Hepatocyte (in vitro differentiated cells): ENCODE measurements at regions not wholly inside any gene's neighbourhood (a gene's known extent, or its start where the extent isn't known, plus 50 kb on each side); places are given as distances from the start of the nearest gene placed in this dataset.

ENCODE experiments used
- DNase-seq: peaks from one replicate; pipeline ENCODE4 v3.0.0-alpha.2; 2016; ENCODE audit warnings: low spot score
- H2AFZ ChIP-seq: fragments of 200-600 bp; sonication (generic); 2 replicates; pipeline ENCODE4 v1.6.0; 2016; ENCODE audit warnings: antibody characterized with exemption, mild to moderate bottlenecking
- H3K27ac ChIP-seq: fragments of 200-600 bp; sonication (generic); 2 replicates; pipeline ENCODE4 v1.5.1; 2016; ENCODE audit warnings: mild to moderate bottlenecking
- H3K27me3 ChIP-seq: fragments of 200-600 bp; sonication (generic); 2 replicates; pipeline ENCODE4 v1.6.1; 2016
- H3K36me3 ChIP-seq: fragments of 200-600 bp; sonication (generic); replicated peaks from 2 replicates; pipeline ENCODE4 v1.5.1; 2016; ENCODE audit warnings: low read depth; ENCODE audit not compliant: insufficient read depth
- H3K4me1 ChIP-seq: fragments of 200-600 bp; sonication (generic); 2 replicates; pipeline ENCODE4 v1.5.1; 2016; ENCODE audit warnings: mild to moderate bottlenecking, moderate library complexity; ENCODE audit not compliant: insufficient read depth
- H3K4me2 ChIP-seq: fragments of 200-600 bp; sonication (generic); 2 replicates; pipeline ENCODE4 v1.6.0; 2016
- H3K4me3 ChIP-seq: fragments of 200-600 bp; sonication (generic); 2 replicates; pipeline ENCODE4 v1.5.1; 2016; ENCODE audit warnings: mild to moderate bottlenecking
- H3K79me2 ChIP-seq: fragments of 200-600 bp; sonication (generic); 2 replicates; pipeline ENCODE4 v1.6.0; 2017; ENCODE audit warnings: mild to moderate bottlenecking
- H3K9me2 ChIP-seq: fragments of 200-600 bp; sonication (generic); replicated peaks from 2 replicates; pipeline ENCODE4 v1.6.0; 2017; ENCODE audit warnings: mild to moderate bottlenecking; ENCODE audit not compliant: insufficient read depth
- H3K9me3 ChIP-seq: fragments of 200-600 bp; sonication (generic); 2 replicates; pipeline ENCODE4 v1.5.1; 2016; ENCODE audit warnings: low read depth, mild to moderate bottlenecking
- H4K20me1 ChIP-seq: fragments of 200-600 bp; sonication (generic); 2 replicates; pipeline ENCODE4 v1.6.0; 2016; ENCODE audit warnings: mild to moderate bottlenecking; ENCODE audit not compliant: insufficient read depth, poor library complexity, severe bottlenecking
- EZH2 ChIP-seq: fragments of 200-600 bp; sonication (generic); IDR thresholded peaks from 2 replicates; pipeline ENCODE4 v1.6.1; 2016; ENCODE audit warnings: antibody characterized with exemption, mild to moderate bottlenecking, borderline replicate concordance
- EZH2phosphoT487 ChIP-seq: fragments of 200-600 bp; sonication (generic); IDR thresholded peaks from one replicate; pipeline ENCODE4 v1.6.1; 2018; ENCODE audit warnings: antibody characterized with exemption, mild to moderate bottlenecking, low read depth, moderate library complexity; ENCODE audit not compliant: unreplicated experiment, severe bottlenecking
- WGBS: methylation state at CpG from one replicate; pipeline ENCODE4 v1.1.6; 2016; ENCODE audit warnings: low lambda C conversion rate; ENCODE audit errors: missing lambda C conversion rate; 5-methylcytosine and 5-hydroxymethylcytosine counted together
- TF ChIP-seq, protein P1 (sequence below): fragments of 200-600 bp; sonication (generic); IDR thresholded peaks from 2 replicates; pipeline ENCODE4 v1.5.1; 2016; ENCODE audit warnings: antibody characterized with exemption, mild to moderate bottlenecking; ENCODE audit not compliant: poor library complexity

DNA sequence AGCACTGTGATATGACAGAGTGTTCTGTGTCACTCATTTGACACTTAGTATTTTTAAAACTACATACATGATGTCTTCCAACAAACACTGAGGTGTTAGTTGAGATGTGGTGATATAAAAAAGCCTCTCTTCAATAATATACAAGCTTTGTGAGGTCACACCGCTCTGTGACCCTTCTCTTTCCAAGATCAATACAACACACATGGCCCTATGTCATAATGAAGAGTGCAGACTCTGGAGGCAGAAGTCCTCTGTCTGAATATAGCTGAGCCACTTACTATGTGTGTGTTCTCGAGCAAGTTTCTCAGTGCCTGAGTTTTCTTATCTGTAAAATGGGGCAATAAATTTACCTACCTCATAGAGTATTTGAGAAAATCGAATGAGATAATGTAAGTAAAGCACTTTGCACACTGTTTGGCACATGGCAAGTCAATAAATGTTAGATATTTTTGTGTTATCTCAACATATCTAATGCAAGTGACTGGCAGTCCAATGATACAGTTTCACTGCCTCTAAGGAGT is 499.0 kb upstream of the MARCKS start:
- Histone ChIP-seq H3K79me2 (no peaks in the 10 kb centered on the region), H3K27me3 (no peaks in the 10 kb centered on the region), H3K4me1 (peaks cover 45% of the 10 kb centered on the region), H3K9me3 (no peaks in the 10 kb centered on the region), H3K27ac (no peak overlapping the region), H3K36me3 (no peaks in the 10 kb centered on the region), H3K4me2 (no peak overlapping the region), H3K4me3 (no peak overlapping the region), H3K9me2 (no peaks in the 10 kb centered on the region), H2AFZ (no peak overlapping the region), H4K20me1 (no peaks in the 10 kb centered on the region)
- DNase-seq = no peak
- 74% methylated on average over 3 of the region's 3 CpGs for WGBS
- no peak for TF ChIP-seq EZH2
- TF ChIP-seq EZH2phosphoT487 = no peak
- TF ChIP-seq, protein P1, sequence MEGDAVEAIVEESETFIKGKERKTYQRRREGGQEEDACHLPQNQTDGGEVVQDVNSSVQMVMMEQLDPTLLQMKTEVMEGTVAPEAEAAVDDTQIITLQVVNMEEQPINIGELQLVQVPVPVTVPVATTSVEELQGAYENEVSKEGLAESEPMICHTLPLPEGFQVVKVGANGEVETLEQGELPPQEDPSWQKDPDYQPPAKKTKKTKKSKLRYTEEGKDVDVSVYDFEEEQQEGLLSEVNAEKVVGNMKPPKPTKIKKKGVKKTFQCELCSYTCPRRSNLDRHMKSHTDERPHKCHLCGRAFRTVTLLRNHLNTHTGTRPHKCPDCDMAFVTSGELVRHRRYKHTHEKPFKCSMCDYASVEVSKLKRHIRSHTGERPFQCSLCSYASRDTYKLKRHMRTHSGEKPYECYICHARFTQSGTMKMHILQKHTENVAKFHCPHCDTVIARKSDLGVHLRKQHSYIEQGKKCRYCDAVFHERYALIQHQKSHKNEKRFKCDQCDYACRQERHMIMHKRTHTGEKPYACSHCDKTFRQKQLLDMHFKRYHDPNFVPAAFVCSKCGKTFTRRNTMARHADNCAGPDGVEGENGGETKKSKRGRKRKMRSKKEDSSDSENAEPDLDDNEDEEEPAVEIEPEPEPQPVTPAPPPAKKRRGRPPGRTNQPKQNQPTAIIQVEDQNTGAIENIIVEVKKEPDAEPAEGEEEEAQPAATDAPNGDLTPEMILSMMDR = no peak

DNA sequence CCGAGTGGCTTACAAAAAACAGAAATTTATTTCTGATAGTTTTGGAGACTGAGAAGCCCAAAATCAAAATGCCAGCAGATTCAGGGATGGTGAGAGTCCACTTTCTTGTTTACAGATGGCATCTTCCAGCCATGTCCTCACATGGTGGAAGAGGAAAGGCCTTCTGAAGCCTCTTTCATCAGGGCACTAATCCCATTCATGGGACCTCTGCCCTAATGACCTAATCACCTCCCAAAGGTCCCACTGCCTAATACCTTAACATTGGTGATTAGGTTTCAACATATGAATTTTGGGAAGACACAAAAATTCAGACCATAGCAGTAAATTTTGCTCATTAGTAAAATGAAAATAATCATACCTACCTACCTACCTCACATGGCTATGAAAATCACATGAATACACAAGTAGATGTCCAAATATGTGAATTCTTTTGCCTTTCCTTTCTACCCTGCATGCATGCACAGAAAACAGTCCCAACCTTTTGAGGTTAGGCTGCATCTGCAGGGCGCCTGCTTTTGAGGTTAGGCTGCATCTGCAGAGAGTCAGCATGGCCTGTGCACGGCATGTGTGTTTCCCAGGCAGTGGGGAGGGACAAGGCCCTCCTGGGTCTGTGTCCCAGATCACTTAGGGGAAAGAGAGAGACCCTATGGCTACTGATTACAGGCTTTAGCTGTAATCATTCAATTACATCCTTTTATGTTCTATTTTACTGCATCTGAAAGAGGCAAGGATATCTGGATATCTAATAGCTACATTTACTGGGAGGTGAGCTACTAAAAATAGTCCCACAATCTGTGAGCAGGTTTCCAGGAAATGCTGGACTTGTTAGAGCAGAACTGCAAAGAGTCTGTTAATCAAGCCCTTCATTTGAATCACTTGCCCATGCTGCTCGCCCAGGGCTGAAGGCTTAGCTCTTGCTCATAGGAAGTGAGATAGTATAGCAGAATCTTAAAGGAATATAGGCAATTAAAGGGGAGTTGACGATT is 497.7 kb upstream of the MARCKS start:
- TF ChIP-seq, protein P1 = no peak
- TF ChIP-seq EZH2 (no peak), EZH2phosphoT487 (no peak)
- no peak overlapping the region for H2AFZ ChIP-seq
- no peak overlapping the region for H3K27ac ChIP-seq

DNA sequence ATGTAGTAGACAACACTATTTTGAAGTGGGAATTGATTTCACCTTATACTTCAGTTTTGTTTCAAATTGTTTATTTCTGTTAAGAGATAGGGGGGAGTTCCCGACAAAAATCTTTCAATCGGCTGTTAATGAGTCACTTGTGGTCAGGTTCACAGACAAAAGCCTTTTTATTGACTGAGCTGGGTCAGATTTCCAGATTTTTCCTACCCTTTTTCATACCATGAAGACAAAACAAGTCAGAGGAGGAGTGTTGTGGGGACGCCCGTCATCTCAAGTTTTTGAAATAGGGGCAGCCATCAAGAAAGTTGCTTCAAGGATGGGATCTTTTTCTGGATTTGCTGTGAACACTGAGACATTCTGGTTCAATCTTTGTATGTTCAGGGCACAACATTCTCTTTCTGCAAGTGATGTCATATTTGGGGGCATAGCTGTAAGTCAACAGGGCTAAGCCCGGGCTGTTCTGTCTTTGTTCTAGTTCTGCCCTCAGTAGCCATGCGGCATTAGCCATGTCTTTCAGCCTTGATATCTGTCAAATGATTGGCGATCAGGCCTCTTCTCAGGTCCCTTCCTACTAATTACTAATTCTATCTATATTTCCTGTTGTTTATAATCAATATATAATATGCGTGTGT is 496.0 kb upstream of the MARCKS start:
- Histone ChIP-seq H3K4me3 (no peak overlapping the region), H3K79me2 (no peaks in the 10 kb centered on the region), H2AFZ (peak overlapping the region; percentile 5), H3K4me2 (no peak overlapping the region), H3K36me3 (no peaks in the 10 kb centered on the region), H3K9me3 (no peaks in the 10 kb centered on the region), H4K20me1 (no peaks in the 10 kb centered on the region), H3K27ac (peak overlapping the region; percentile 20), H3K27me3 (no peaks in the 10 kb centered on the region), H3K4me1 (peaks cover 25% of the 10 kb centered on the region), H3K9me2 (no peaks in the 10 kb centered on the region)
- no peak for TF ChIP-seq EZH2
- TF ChIP-seq, protein P1 = no peak
- no peak for TF ChIP-seq EZH2phosphoT487
- WGBS = 53% methylated on average over 8 of the region's 8 CpGs
- no peak for DNase-seq

More for the DNA sequence above, 497.7 kb upstream of the MARCKS start:
- no peaks in the 10 kb centered on the region for H3K79me2 ChIP-seq
- H3K4me1 ChIP-seq = peaks cover 34% of the 10 kb centered on the region
- 61% methylated on average over 5 of the region's 5 CpGs for WGBS
- no peaks in the 10 kb centered on the region for H4K20me1 ChIP-seq
- no peak overlapping the region for H3K4me2 ChIP-seq
- no peak overlapping the region for H3K4me3 ChIP-seq
- H3K27me3 ChIP-seq = no peaks in the 10 kb centered on the region
- H3K36me3 ChIP-seq = no peaks in the 10 kb centered on the region
- H3K9me2 ChIP-seq = no peaks in the 10 kb centered on the region
- DNase-seq = no peak
- H3K9me3 ChIP-seq = no peaks in the 10 kb centered on the region
